Loucy (cell line): ENCODE measurements at regions not wholly inside any gene's neighbourhood (a gene's known extent, or its start where the extent isn't known, plus 50 kb on each side); places are given as distances from the start of the nearest gene placed in this dataset.

Experiments
- H2AFZ ChIP-seq: fragments of 200-600 bp; sonication (generic); 2 replicates; pipeline ENCODE4 v1.6.0; 2016; ENCODE audit warnings: antibody characterized with exemption, mild to moderate bottlenecking, low read length, moderate library complexity
- H3F3A ChIP-seq: fragments of 200-600 bp; 2 replicates; pipeline ENCODE4 v1.6.0; 2016; ENCODE audit warnings: antibody characterized with exemption, low read depth, mild to moderate bottlenecking
- H3K27me3 ChIP-seq: fragments of 200-600 bp; sonication (generic); 2 replicates; pipeline ENCODE4 v1.6.1; 2014; ENCODE audit warnings: low read length, mild to moderate bottlenecking; ENCODE audit not compliant: insufficient read depth, poor library complexity, severe bottlenecking
- H3K36me3 ChIP-seq: fragments of 200-600 bp; sonication (generic); 2 replicates; pipeline ENCODE4 v1.6.1; 2016; ENCODE audit warnings: low read length; ENCODE audit not compliant: insufficient read depth
- H3K4me1 ChIP-seq: fragments of 200-600 bp; sonication (generic); 2 replicates; pipeline ENCODE4 v1.5.1; 2014; ENCODE audit warnings: low read length, mild to moderate bottlenecking; ENCODE audit not compliant: insufficient read depth, poor library complexity, severe bottlenecking
- H3K4me2 ChIP-seq: fragments of 200-600 bp; sonication (generic); 2 replicates; pipeline ENCODE4 v1.6.0; 2014; ENCODE audit warnings: antibody characterized with exemption, low read length, low read depth, mild to moderate bottlenecking; ENCODE audit not compliant: poor library complexity, severe bottlenecking
- H3K4me3 ChIP-seq: fragments of 200-600 bp; sonication (generic); 2 replicates; pipeline ENCODE4 v1.5.1; 2014; ENCODE audit warnings: low read length, mild to moderate bottlenecking, mixed read lengths; ENCODE audit not compliant: poor library complexity, severe bottlenecking
- H3K79me2 ChIP-seq: fragments of 200-600 bp; sonication (generic); 2 replicates; pipeline ENCODE4 v1.6.1; 2014; ENCODE audit warnings: low read length; ENCODE audit not compliant: insufficient read depth
- H3K9ac ChIP-seq: fragments of 200-600 bp; sonication (generic); 2 replicates; pipeline ENCODE4 v1.6.0; 2014; ENCODE audit warnings: mild to moderate bottlenecking, low read depth, low read length, moderate library complexity; ENCODE audit not compliant: poor library complexity, severe bottlenecking
- H3K9me2 ChIP-seq: fragments of 200-600 bp; sonication (generic); replicated peaks from 2 replicates; pipeline ENCODE4 v1.6.1; 2016; ENCODE audit warnings: low read depth, low read length, mixed read lengths
- H3K9me3 ChIP-seq: fragments of 200-600 bp; sonication (generic); 2 replicates; pipeline ENCODE4 v1.6.1; 2014; ENCODE audit warnings: mild to moderate bottlenecking, antibody characterized with exemption, low read length, low read depth; ENCODE audit not compliant: insufficient read depth
- H4K20me1 ChIP-seq: fragments of 200-600 bp; sonication (generic); 2 replicates; pipeline ENCODE4 v1.6.0; 2014; ENCODE audit warnings: antibody characterized with exemption, low read length, mild to moderate bottlenecking; ENCODE audit not compliant: insufficient read depth, poor library complexity, severe bottlenecking
- CTCF ChIP-seq: fragments of 200-600 bp; sonication (generic); conservative IDR thresholded peaks from 2 replicates; pipeline ENCODE4 v1.5.1; 2014; ENCODE audit warnings: mild to moderate bottlenecking, antibody characterized with exemption, low read length
- EZH2phosphoT487 ChIP-seq: fragments of 200-600 bp; IDR thresholded peaks from 2 replicates; pipeline ENCODE4 v1.6.1; 2018; ENCODE audit warnings: antibody characterized with exemption, mild to moderate bottlenecking, moderate library complexity, borderline replicate concordance

- peaks cover 23% of the 10 kb centered on the region; the same call in 1 of the 2 replicates for H3F3A ChIP-seq
- peaks cover 6% of the 10 kb centered on the region; the same call in 1 of the 2 replicates for H3K79me2 ChIP-seq
- peaks cover 89% of the 10 kb centered on the region for H3K4me1 ChIP-seq
- H3K36me3 ChIP-seq = no peaks in the 10 kb centered on the region
- H4K20me1 ChIP-seq = no peaks in the 10 kb centered on the region
- H3K9me3 ChIP-seq = no peaks in the 10 kb centered on the region
- H3K9ac ChIP-seq = peak overlapping the region; percentile 72
- H3K9me2 ChIP-seq = no peaks in the 10 kb centered on the region
- no peak for TF ChIP-seq CTCF
- TF ChIP-seq EZH2phosphoT487 = no peak
- H3K4me3 ChIP-seq = peak overlapping the region; percentile 63
- peak overlapping the region; percentile 78 for H3K4me2 ChIP-seq
- no peaks in the 10 kb centered on the region for H3K27me3 ChIP-seq
- H2AFZ ChIP-seq = no peak overlapping the region
Measured at GRCh38 chr2:230658577-230658876, 54.1 kb upstream of the CAB39 start.

DNA sequence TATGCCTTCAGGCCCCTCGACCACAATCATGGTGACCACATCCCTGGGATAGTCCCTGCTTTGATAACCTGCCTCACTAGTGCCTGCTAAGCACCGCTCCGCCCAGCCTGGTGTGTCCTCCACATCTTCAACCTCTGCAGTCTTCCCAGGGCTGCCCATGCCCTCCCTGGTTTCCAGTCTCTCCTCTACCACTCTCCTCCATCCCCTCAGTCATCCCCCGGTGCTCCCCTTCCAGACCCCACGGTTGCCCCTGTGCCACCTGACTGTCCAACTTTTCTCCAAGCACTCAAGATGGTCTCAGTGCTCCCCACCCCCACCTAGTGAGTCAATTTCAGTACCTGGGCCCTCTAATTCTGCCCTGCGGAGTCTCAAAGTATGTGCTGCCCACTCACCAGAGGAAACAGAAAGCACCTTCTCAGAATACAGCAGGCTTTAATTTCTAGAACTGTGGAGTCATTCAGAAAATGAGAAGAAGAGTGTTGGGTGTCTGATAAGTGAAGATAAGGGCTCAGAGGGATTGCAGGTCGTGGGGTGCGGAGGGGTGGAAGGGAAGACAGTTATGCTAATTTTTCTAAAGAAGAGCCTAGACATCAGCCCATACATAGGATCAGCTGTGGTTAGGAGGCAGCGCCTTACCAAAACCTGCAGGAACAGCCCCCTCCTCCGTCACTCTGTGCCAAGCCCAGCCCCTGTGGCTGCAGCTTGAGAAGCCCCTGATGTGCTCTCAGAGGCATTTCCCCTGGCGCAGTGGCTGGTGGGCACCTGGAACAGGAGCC is 53.6 kb upstream of the CAB39 start:
- Histone ChIP-seq H3K27me3 (no peaks in the 10 kb centered on the region), H3K36me3 (no peaks in the 10 kb centered on the region), H3K4me1 (peaks cover 92% of the 10 kb centered on the region), H3K4me3 (peak overlapping the region; percentile 63), H3F3A (peaks cover 23% of the 10 kb centered on the region; the same call in 1 of the 2 replicates), H3K9me3 (no peaks in the 10 kb centered on the region), H3K9ac (peak overlapping the region; percentile 72), H3K79me2 (peaks cover 6% of the 10 kb centered on the region; the same call in 1 of the 2 replicates), H2AFZ (no peak overlapping the region), H3K4me2 (peak overlapping the region; percentile 78), H3K9me2 (no peaks in the 10 kb centered on the region), H4K20me1 (no peaks in the 10 kb centered on the region)
- TF ChIP-seq EZH2phosphoT487 (no peak), CTCF (no peak)

- H3F3A ChIP-seq = peaks cover 23% of the 10 kb centered on the region; the same call in 1 of the 2 replicates
- peak; percentile 40 for TF ChIP-seq CTCF
- no peak for TF ChIP-seq EZH2phosphoT487
- H3K36me3 ChIP-seq = no peaks in the 10 kb centered on the region
- peaks cover 97% of the 10 kb centered on the region for H3K4me1 ChIP-seq
- H3K4me2 ChIP-seq = peak overlapping the region; percentile 78
- H3K79me2 ChIP-seq = peaks cover 6% of the 10 kb centered on the region; the same call in 1 of the 2 replicates
- H3K27me3 ChIP-seq = no peaks in the 10 kb centered on the region
- no peaks in the 10 kb centered on the region for H4K20me1 ChIP-seq
- H3K4me3 ChIP-seq = peak overlapping the region; percentile 63
- H3K9ac ChIP-seq = peak overlapping the region; percentile 72
- H3K9me2 ChIP-seq = no peaks in the 10 kb centered on the region
- no peaks in the 10 kb centered on the region for H3K9me3 ChIP-seq
- H2AFZ ChIP-seq = no peak overlapping the region
Measured at GRCh38 chr2:230660294-230661060, 52.2 kb upstream of the CAB39 start.
